ENCODE measurements at regions not wholly inside any gene's neighbourhood (a gene's known extent, or its start where the extent isn't known, plus 50 kb on each side); places are given as distances from the start of the nearest gene placed in this dataset.
"Not testable (repeated sequence)": the region's sequence is repeated elsewhere in the genome, so short reads cannot be mapped to it uniquely, and the experiment has no call there.

DNA sequence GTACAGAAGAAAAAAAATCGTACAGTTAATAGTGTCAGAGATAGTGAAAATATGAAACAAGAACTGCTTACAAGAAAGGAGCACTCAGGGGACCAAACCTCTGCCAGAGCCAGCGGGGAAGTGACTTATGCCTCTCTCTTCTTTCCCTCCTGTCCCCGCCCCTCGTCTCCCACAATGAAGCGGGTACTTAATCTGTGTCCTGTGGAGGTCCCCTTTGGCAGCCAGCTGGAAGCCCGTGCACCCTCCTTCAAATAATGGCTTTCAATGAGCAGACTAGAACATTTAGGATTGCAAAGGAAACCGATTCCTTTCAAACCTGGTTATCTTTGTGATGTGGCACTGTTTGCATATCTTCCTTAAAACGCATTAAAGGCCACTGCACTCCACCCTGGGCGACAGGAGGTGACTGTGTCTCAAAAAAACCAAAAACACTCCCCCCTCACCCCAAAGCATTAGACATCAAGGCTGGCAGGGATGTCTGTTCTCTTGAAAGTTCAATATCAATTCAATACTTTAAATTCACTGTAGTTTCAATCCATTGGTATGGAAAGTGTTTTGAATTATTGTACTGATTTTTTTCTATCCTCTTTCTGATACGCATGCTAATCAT, 51.7 kb downstream of the PPIAL4C start:
- DNase-seq, result peak; percentile 3

DNA sequence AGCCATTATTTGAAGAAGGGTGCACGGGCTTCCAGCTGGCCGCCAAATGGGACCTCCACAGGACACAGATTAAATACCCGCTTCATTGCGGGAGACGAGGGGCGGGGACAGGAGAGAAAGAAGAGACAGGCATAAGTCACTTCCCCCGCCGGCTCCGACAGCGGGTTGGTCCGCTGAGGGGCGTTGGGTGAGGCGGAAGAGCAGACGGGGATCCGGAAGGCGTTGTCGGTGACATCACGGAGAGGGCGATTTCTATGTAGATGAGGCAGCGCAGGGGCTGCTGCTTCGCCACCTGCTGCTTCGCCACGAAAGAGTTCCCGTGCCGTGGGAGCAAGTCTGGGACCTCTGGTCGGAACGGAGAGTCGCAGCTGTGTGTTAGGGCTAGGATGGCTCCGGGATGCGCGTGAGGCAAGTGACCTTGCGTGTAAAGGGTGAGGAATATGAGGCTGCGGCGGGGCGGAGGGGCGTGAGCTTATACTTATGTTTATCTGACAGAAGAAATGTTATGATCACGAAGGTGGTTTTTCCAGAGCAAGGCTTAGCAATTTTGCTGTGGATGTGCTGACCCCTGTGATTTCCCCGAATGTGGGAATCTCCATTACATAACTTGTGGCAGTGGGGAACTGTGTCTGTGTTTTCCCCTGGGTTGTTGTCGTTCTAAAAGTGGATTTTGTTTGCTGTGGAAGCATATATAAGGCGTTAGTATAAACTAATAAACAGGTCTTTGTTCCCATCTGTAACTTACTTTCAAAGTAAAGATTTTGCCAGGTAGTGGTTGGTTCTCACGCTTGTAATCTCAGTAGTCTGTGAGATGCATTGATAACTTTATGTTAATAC, 52.9 kb downstream of the PPIAL4C start:
- peak; percentile 89 for DNase-seq

DNA sequence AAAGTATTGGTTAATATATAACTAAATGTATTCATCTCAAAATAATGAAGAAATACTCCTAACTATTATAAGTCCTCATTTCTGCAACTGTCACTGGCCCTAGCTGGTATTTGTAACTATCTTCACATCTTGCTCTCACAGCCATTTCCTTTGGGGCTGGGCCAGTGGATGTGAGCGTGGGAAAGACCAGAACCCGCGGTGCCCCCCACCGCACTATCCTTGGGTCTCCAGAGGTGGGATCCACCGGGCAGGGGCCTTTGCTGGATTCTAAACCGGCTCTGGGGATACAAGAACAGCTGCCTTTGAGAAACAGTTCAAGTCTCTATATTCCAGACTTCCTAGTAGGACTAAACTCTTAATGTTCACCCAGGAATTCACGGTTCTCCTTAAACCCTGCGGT, 54.8 kb downstream of the PPIAL4C start:
- not testable (repeated sequence) for DNase-seq

DNA sequence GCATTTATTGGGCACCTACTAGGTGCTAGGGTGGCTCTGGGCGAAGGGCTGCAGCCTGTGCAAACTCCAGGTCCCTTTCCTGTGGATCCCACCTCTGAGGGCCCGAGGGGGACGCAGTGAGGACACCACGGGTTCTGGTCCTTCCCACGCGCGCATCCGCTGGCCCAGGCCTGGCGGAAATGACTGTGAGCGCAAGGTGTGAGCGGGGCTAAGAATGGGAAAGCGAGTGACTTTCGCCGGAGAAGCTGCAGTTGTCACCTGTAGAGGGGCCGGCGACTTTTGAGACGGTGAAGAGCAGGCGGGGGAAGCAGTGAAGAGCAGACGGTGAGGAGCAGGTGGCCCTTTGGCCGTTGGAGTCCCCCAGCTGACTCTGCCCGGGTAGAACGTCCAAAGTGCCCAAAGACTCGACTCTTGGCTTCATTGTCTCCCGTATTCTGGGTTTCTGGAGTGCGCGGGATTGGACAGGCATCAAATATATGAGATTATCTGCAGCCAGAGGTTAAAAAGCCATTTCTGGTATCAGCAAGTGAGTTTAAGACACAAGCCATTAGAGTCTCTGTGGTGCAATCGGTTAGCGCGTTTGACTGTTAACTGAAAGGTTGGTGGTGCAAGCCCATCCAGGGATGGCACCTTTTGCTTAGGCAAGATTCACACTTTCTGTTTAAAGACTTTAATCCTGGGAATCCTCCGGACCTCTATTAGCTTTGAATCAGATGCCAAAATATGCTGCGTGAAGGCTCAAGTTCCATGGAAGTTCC, 55.4 kb downstream of the PPIAL4C start:
- not testable (repeated sequence) for DNase-seq

DNA sequence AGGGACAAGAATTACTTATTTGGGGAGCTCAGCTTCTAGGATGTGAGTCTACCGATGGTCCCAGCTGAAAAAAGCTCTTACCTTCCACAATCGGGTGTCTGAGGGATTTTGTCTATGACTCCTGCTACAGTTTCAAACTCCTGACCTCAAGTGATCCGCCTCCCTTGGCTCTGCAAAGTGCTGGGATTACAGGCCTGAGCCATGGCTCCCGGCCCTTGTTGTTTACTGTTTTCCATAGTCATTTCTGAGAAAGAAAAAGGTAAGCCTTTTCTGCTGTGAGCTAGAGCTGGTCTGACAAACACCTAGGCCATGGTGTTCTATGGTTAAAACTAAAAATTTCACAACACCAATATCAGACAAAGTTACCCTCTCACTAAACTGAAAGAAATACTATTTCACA, 57.5 kb downstream of the PPIAL4C start:
- not testable (repeated sequence) for DNase-seq

DNA sequence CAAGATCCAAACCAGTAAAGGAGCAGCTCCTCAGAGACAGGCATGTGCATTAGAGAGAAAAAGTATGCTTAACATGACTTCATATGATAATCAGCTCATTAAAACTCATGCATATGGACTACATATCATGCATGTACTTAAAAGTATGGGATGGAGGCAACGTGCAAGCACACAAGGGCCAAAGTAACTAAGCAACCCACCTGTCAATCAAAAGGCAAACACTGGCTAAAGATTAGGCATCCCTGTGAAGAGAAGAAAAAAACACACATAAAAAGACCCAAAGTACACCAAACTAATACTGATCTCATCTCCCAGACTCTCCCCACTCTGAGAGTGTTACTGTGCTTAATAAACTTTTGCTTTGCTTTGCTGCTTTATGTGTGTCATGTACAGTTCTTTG, 61.2 kb downstream of the PPIAL4C start:
- DNase-seq, result not testable (repeated sequence)

DNA sequence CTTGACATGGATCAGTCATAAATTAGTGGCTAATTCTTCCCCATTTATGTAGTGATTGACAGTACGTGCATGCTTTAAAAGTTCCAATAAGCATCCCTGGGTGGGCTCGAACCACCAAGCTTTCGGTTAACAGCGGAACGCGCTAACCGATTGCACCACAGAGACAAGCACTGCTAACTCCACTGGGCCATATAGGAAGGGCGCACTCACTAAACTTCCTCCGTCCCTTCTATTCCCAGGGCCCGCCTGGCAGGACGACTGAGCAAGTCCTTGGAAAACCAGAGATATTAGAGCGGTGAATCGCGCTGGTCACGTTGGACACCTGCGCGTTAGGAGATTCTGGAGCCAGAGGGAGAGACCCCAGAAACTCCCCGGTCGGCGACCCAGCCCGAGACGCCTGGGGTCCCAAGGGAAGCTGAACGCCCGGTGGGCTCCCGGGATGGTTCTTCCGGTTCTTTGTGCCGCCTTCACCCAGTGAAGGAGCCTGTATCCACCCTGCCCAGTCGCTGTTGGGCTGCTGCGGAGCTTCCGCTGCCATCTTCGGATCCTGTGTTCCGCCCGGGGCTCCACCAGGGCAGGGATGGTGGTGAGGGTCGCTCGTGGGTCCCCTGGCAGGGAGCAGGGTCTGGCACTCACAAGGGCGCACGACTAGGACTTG, 62.8 kb downstream of the PPIAL4C start:
- DNase-seq, result peak; percentile 75

DNA sequence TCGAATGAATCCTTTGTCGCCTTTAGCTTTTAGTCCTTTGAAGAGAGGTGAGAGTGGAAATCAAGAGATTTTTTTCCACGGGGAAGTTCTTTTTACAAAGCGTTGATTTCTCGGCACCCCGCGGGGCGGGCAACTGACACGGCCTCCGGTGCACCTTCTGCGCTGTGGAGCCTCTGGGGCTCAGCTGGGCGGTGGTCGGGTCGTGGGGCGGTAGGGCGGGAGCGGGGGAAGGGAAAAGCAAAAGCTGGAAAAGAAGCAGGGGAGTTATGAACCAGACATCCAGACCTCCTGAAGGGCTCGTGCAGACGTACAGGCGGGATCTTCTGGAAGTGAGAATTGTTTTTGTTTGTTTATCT, 63.3 kb downstream of the PPIAL4C start:
- peak; percentile 53 for DNase-seq

DNA sequence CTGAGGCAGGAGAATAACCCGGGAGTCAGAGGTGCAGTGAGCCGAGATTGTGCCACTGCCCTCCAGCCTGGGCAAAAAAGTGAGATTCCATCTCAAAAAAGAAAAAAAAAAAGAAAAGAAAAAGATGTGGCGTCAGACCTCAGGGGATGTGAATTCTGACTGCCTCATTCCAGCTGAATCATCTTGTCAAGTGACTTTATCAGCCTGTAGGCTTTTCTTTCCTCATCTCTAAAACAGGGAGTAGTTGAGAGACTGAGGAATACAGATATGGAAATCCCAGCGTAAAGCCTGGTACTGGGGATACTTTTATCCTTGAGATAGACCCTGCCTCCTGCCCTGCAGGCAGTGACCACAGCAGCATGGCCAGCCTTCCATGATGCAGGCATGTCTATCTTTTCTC, 74.1 kb downstream of the PPIAL4C start:
- not testable (repeated sequence) for DNase-seq

DNA sequence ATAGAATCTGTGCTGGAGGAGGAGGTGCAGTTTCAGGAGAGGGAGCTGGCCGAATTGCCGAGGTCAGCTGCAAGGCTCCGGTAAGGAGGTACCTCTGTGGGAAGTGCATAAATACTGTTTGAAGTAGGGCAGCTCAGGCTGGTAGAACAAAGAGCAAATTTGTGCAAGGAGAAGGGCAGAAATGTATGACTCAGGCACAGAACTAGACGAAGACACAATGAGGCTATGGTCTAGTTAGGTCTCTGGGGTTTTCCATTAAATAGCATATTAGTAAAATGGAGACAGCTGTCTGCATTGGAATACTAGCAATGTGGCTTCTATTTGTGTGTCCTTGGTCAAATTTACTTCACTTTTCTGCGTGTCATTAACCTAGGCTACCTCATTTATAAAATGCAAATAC, 74.5 kb downstream of the PPIAL4C start:
- DNase-seq, result not testable (repeated sequence)

DNA sequence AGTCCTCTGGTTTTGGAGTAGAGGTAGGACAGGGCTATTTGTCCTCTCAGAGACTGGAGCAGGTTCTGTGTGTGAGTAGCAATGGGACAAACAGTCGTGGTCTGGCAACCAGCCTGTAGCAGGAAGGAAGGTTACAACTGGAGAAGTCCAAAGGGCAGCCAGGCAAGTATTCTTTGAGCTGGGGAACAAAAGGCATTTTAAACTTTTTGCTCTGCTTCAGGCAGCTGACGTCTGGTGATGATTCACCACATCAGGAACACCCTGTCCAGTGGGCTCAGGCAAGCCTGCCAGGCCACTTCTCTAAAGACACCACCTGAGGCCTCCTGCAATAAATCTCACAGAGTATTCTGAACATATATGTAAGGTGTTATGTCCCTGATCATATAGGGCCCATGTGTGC, 81.0 kb downstream of the PPIAL4C start:
- not testable (repeated sequence) for DNase-seq

DNA sequence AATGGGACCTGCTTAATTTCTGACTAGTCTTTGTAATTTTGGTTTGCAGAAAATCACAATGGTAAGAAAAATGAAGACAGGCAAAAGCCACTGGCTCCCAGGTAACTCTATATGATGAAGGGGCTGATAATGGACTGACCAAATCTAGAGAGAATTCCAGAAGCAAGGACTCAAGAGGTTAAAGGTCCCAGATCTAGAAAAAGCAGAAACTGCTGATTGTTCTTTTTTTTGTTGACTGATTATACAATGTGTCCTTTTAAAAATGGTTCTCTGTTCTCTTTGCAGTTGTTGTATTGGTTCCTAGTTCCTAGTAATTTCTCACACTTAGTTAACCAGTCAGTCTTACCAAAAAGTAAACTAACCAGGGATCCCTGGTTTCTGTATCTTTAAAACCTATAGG, 81.4 kb downstream of the PPIAL4C start:
- not testable (repeated sequence) for DNase-seq

DNA sequence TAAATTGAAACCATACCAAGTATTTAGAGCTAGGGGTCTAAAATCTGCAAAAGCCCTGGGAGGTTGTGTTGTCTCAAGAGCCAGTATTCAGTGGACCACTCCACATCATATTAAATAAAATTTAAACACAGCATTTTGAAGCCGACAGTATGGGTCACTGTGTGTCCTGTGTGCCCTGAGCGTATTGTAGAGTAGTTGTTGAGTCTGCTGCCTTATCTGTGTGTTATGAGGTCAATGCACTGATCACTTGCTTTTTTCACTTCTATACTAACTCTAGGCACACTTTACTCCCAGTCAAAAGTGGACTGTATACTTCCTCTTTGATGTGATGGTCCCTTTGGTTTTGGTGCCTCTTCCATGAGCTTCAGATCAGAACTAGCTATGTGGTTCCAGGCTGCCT, 81.9 kb downstream of the PPIAL4C start:
- DNase-seq, result not testable (repeated sequence)

DNA sequence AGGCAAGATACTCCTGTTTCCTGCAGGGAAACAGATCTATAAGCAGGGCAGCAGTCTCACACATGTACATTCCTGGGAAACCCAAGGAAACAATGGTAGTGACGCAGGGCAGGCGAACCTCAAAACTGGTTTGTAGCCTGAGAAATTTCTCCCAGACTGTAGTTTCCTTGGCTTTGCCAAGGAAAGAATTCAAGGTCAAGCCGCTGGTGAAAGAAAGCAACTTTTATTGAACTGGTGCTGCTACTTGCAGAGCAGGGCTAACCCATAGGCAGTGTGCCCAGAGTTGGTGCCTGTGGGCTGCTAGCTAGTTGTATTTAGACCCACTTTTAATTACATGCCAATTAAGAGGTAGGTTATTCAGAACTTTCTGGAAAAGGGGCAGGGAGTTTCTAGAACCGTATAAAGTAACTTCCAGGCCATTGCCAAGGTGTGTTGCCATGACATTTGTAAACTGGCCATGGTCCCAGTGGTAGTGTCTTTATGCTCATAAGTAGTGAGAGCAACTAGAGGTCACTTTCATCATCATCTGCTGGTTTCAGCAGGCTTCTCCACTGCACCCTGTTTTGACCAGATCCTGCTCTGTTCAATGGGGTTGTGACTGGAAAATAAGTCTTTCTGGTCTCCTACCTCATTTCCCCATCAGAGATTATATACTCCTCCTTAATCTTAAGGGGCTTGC, 89.7 kb downstream of the PPIAL4C start:
- DNase-seq, result not testable (repeated sequence)

DNA sequence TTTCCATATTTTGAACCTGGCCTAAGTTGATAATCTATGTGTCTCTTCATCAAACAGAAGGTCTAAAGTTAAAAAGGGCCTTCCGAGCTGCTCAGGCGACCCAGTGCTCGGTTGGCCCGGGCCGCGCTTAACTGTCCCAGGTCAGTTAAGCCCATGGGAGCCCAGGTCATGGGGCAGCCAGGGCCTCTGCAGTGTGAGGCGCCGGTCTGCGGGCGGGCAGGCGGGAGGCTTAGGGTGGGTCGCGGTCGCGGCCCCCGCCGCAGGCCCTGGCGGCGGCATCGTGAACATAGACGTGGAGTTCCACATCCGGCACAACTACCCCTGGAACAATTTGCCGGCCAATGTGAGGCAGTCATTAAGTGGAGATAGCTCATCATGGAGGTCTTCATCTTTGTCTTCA, 91.3 kb downstream of the PPIAL4C start:
- DNase-seq, result not testable (repeated sequence)

DNA sequence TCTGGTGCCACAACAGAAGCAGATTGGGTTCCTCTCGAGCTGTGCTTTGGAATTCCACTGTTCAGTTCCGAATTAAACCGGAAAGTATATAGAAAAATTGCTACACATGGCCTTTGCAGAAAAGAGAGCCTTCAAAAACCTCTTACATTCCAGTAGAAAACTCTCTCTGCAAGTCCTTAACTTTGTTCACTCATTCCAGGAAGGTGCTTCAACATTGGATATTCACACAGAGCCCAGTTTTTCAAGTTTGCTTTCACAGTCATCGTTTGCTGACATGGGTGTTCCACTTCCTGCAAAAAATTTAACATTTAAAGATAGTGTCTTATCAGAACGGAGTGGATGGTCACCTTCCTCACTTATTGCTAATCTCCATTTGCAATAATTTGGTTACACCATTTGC, 93.7 kb downstream of the PPIAL4C start:
- not testable (repeated sequence) for DNase-seq

DNA sequence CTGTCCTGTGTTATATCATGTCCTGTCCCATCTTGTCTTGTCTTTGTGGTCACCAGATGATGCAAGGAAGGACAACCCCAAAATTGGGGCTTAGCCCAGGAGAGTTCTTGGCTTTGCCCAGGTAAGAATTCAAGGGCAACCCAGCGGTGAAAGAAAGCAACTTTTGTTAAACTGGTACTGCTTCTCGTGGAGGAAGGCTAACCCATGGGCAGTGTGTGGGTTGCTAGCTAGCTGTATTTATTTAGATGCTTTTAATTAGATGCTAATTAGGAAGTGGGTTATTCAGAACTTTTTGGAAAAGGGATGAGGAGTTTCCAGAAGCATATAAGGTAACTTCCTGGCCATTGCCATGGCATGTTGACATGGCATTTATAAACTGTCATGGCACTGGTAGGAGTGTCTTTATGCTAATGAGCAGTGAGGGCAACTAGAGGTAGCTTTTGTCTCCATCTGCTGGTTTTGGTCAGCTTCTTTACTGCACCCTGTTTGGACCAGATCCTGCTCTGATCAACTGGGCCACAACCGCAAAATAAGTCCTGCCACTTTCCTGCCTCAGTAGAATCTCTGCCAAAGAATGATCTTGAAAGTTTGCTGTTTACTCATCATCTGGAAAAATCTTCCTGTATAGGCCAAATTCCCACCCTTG, 95.8 kb upstream of the FCGR1A start:
- DNase-seq, result not testable (repeated sequence)

DNA sequence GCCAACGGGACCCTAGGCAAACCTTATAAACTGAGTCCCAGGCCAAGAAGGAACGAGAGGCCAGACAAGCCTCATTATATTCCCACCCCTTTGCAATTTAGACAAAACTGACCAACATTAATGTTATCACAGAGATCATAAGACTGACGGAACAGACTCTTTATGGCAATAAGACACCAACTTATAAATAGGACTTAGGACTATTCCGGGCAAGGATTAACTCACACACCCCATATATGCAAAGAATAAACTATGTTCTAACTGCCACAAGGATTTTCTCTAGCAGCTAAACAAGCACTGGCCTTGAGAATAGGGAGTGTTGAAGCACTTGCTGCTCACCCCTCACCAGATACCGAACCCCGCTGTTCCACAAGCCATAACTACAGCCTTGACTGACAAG, 91.1 kb upstream of the FCGR1A start:
- DNase-seq, result not testable (repeated sequence)

DNA sequence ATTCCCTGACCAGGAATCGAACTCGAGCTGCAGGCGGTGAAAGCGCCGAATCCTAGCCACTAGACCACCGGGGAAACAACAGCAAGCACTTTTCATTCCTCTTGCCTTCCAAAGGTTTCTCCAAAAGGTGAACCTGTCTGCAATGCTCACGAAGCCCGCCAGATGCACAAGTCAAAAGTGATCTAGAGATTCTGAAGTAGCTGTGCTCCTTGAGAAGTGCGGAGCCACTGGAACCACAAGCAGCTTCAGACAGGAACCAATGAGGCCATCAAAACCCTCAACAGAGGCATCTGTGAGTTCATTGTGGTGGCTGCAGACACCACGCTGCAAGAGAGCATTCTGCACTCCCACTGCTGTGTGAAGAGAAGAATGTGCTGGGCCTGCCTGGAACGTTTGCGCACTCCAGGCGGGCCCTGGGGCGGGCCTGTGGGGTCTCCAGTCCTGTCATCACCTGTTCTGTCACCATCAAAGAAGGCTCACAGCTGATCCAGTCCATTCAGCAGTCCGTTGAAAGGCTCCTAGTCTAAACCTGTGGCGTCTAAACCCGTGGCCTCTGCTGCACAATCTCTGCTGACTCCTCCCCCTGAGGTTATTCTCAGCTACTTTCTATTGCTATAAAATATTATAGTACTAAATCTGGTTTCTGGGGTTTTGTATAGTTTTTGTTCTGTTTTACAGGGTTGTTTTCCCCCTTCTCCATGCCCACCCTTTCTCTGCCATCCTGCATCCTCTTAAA, 89.5 kb upstream of the FCGR1A start:
- not testable (repeated sequence) for DNase-seq

DNA sequence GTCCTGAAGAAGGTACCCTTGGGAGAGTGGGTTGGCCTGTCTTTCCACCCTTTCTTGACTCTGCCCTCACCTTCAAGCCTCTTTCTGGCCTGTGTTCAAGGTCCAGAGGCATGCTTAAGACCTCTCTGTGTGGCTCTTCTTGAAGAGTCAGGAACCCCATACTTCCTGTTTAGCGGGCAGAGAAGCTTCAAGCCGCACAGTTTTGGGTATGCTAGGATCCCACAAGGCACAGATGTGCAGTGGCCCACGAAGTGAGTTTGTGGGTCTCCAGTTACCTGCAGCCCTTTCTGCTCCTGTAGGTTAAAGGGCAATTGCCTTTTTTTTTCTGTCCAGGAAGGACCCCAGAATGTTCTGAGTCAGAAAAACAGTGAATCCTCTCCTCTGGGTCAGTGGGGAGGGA, 87.4 kb upstream of the FCGR1A start:
- DNase-seq, result not testable (repeated sequence)

DNA sequence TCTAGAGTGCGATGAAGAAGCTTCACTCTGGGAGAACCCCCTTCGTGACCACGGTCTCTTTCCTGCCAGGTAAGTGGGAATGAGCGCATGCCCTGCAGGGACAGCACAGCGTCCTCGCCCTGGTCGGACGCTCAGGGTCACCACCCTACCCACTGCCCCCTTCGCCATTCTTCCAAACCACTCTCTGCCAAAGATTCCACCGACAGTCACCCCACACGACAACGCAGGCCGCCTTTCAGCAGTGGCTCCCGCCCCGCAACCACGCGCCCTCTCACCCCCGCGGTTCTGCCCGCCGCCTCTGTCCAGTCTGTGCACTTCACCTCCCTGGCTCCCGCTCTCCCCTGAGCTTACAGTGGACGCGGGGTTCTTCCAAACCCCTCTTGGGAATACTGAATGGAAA, 82.3 kb upstream of the FCGR1A start:
- not testable (repeated sequence) for DNase-seq

Data from retina (tissue), 1 donor.